Rectal smooth muscle tissue (tissue), 1 donor: ENCODE measurements at regions not wholly inside any gene's neighbourhood (a gene's known extent, or its start where the extent isn't known, plus 50 kb on each side); places are given as distances from the start of the nearest gene placed in this dataset.

Experiments
- H3K27ac ChIP-seq: one replicate; pipeline ENCODE4 v1.7.0; 2013; ENCODE audit warnings: low read depth, low read length, inconsistent platforms
- H3K27me3 ChIP-seq: one replicate; pipeline ENCODE4 v1.7.0; 2013; ENCODE audit warnings: low read length; ENCODE audit not compliant: control insufficient read depth, insufficient read depth
- H3K36me3 ChIP-seq: one replicate; pipeline ENCODE4 v1.7.0; 2013; ENCODE audit warnings: low read length; ENCODE audit not compliant: control insufficient read depth, insufficient read depth
- H3K4me1 ChIP-seq: one replicate; pipeline ENCODE4 v1.7.0; 2013; ENCODE audit warnings: low read length; ENCODE audit not compliant: control insufficient read depth, insufficient read depth
- H3K4me3 ChIP-seq: one replicate; pipeline ENCODE4 v1.7.0; 2013; ENCODE audit warnings: low read length
- H3K9ac ChIP-seq: one replicate; pipeline ENCODE4 v1.7.0; 2013; ENCODE audit warnings: low read length

DNA sequence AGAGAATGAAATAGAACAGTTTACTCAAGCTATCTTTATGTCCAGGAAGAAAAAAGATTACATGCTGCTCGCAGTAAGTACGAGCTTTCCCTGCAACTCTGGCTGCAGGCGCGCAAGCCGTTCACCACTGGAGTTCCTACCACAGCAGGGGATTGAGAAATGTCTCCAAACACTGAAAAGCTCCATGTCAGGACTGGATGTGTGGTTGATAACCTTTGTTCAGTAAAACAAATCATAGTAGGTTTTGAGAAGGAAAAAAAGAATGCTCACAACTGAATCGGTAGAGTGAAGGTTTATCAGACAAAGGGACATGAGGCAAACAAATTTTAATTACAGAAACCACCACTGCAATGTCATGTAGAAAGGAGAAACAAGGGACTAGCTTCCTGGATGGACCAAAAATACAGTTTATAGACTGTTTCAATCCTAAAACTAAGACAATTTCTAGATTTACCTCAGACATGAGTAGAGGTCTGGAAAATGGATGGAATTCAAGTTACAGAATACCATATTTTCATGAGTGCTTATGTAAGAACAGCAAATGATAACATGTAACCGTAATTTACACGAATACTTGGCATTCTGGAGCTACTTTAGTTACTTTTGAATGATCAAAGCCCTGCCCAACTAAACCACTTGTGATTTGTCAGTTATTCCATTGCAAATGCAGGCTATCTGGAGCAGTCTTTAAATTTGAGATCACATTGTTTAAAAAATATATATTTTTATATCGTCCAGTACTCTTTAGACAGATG, 471.1 kb downstream of the SHQ1 start:
- H3K27me3 ChIP-seq: no peaks in the 10 kb centered on the region
- H3K27ac ChIP-seq: no peak overlapping the region
- peaks cover 5% of the 10 kb centered on the region for H3K36me3 ChIP-seq
- peaks cover 6% of the 10 kb centered on the region for H3K4me1 ChIP-seq
- H3K9ac ChIP-seq: no peak overlapping the region
- no peak overlapping the region for H3K4me3 ChIP-seq

DNA sequence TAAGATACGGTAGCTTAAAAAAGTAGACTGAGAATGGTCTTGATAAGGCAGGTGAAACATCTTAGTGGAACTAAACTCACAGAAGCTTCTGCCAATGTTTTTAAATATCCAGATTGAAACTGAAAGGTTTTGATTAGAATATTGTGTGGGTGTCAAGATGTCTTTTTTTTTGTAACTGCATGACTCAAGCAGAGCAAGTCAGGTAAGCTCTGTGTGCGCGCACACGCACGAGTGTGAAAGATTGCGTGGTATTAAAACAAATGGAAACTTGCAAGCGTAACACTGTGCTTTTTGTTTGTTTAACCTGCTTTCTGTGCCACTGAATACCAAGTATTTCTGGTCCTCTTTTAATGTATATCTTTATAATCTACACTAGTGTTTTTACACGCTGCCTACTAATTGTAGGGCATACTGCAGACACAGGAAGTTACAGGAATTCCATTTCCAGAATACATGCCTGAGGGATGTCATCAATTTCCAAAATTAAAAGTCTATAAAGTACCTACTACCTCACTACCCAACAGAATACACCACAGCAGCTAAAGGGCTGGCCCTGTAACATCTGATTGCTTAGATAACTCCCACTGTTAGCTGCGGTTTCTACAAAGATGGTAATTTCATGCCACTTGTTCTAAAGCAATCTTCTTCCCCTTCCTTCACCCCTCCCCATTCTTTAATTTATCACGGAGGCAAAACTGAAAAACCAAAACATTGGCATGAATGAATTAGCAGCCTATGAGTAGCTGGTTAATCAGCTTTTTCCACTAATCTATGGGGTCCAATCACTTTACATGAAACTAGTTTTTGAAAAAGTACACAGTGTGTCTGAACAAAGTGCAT, 472.8 kb downstream of the SHQ1 start:
- Histone ChIP-seq H3K36me3 (peaks cover 5% of the 10 kb centered on the region), H3K4me3 (no peak overlapping the region), H3K9ac (no peak overlapping the region), H3K4me1 (peaks cover under 1% of the 10 kb centered on the region), H3K27ac (no peak overlapping the region), H3K27me3 (no peaks in the 10 kb centered on the region)

DNA sequence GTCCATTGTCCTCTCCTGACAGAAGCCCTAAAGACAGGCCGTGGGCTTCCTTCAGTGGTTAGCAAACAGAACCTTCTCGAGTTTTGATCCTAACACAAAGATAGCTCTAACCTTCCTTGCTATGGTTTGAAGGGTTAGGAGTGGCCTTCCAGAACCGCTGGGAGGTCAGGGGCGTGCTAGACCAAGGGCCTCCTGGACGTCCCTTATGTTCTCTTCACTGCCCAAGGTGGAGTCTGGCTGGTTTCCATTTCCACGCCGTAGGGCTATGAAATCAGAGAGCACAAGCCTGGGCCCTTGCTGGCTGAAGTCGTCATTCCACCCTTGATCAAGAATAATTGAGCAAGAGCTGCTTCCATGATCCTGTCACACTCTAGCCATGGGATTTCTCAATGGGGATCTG, 475.1 kb downstream of the SHQ1 start:
- H3K4me1 ChIP-seq: no peaks in the 10 kb centered on the region
- no peak overlapping the region for H3K27ac ChIP-seq
- no peak overlapping the region for H3K4me3 ChIP-seq
- no peak overlapping the region for H3K9ac ChIP-seq
- no peaks in the 10 kb centered on the region for H3K27me3 ChIP-seq
- H3K36me3 ChIP-seq: peaks cover 1% of the 10 kb centered on the region

DNA sequence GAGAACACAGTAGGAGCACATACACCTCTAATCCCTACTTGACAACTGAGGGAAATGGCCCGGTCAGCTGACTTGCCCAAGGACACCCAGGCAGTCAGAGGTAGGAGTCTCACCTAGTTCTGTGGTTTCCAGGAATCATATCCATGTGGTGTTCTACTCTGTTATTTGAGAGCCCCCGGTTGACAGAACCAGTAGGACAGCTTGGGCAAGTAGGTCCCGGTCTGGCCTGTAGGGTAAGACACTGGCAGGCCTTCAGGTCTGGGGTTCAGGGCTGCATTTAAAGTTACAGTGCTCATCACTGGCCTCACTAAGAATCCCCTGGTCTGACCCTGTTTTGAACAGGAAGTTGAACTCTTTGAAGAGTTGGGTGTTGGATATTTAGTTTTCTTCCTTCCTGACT, 476.1 kb downstream of the SHQ1 start:
- Histone ChIP-seq H3K36me3 (no peaks in the 10 kb centered on the region), H3K27ac (no peak overlapping the region), H3K27me3 (no peaks in the 10 kb centered on the region), H3K4me1 (no peaks in the 10 kb centered on the region), H3K9ac (no peak overlapping the region), H3K4me3 (no peak overlapping the region)

DNA sequence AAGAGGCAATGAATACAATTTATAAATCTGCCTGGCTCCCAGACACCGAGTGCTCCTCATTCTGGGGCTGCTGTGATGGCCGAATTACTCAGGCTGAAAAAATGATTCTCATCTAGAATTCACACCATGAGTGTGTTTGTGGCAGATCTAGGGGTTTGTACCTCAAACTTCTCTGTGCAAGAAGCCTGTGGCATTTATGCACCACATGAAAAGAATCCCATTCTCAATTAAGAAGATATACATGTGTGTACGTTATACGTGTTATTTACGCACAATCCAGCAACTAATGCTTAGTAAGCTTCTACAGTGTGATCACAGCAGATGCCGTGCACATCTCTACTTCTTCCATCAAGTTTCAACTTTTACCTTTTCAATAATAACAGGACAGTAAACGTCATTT, 476.8 kb downstream of the SHQ1 start:
- H3K27ac ChIP-seq: no peak overlapping the region
- no peaks in the 10 kb centered on the region for H3K27me3 ChIP-seq
- no peak overlapping the region for H3K4me3 ChIP-seq
- H3K36me3 ChIP-seq: no peaks in the 10 kb centered on the region
- no peaks in the 10 kb centered on the region for H3K4me1 ChIP-seq
- H3K9ac ChIP-seq: no peak overlapping the region

DNA sequence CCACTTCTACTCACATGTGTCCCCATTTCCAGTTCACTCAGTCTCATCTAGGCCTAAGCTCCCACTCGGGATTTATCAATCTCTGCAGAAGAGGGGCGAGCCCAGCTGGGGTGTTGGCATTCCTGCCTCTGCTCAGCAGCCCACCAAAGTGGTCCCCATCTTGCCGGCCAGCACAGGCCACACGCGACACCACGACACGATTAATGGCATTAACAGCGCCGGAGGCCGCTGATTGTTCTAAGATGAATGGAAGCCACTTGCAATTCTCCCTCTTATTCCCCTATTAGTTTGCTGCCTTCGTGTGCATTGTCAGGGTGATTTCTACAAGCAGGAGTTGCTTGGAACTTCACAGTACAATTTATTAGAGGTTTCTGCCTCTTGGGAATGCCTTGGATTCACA, 477.3 kb downstream of the SHQ1 start:
- no peak overlapping the region for H3K4me3 ChIP-seq
- no peaks in the 10 kb centered on the region for H3K27me3 ChIP-seq
- H3K27ac ChIP-seq: no peak overlapping the region
- H3K36me3 ChIP-seq: no peaks in the 10 kb centered on the region
- no peaks in the 10 kb centered on the region for H3K4me1 ChIP-seq
- no peak overlapping the region for H3K9ac ChIP-seq

DNA sequence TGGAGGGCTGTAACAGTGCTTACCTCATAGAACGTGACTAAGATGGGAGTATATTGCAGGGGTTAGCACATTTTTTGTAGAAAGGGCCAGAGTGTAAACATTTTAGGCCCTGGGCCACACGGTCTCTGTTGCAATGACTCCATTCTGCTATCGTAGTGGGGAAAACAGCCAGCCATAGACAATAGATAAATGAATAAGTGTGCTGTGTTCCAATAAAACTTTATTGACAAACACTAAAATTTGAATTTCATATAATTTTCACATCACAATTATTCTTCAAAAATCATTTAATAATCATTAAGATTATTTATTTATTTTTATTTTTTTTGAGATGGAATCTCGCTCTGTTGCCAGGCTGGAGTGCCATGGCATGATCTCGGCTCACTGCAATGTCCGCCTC, 478.6 kb downstream of the SHQ1 start:
- Histone ChIP-seq H3K4me1 (no peaks in the 10 kb centered on the region), H3K36me3 (no peaks in the 10 kb centered on the region), H3K9ac (no peak overlapping the region), H3K27ac (no peak overlapping the region), H3K4me3 (no peak overlapping the region), H3K27me3 (no peaks in the 10 kb centered on the region)

DNA sequence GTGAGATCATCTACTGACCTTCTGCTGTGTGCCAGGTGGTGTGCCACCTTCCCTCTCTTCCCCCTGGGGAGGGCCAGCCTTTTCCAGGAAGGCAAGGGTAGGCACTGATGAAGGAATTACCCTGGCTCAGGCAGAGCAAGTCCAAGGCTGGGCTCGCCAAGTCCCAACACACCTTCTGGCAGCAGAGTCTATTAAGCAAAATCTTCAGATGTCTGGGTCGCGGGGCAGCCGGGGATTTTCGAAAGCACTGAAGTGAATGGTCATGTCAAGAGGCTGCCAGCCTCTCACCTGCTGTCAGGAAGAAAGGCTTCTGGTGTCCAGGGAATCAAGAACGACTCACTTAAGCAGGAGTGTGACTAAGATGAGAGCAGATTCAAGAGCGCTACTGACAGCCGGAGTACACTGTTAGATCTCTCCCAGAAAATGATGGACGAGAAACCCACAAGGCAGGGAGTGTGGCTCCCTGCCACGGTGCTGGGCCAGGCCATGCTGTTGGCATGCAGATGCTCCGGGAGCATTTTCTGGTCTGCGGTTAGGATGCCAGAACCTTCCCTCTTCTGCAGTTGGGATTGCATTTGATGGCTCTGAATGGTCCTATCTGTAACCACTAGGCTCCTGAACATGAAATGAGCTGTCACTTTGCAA, 479.8 kb downstream of the SHQ1 start:
- H3K36me3 ChIP-seq: no peaks in the 10 kb centered on the region
- no peak overlapping the region for H3K27ac ChIP-seq
- H3K4me3 ChIP-seq: no peak overlapping the region
- no peaks in the 10 kb centered on the region for H3K4me1 ChIP-seq
- H3K9ac ChIP-seq: no peak overlapping the region
- no peaks in the 10 kb centered on the region for H3K27me3 ChIP-seq

DNA sequence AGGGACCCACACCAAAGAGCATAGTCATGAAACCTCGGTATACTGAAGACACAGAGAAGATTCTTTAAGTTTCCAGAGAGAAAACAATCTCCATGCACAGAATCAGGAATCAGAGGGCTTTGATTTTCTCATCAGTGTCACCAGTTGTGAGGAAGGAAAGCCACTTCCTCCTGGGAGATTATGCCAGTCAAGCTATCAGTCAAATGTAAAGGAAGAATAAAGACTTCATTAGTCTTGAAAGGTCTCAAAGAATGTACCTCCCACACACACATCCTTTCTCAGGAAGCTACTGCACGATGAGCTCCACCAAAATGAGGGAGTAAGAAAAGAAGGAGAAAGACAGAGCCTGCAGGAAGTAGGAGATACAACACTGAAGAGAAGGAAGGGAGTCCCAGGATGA, 486.3 kb downstream of the SHQ1 start:
- Histone ChIP-seq H3K4me3 (no peak overlapping the region), H3K27ac (no peak overlapping the region), H3K27me3 (no peaks in the 10 kb centered on the region), H3K36me3 (no peaks in the 10 kb centered on the region), H3K4me1 (no peaks in the 10 kb centered on the region), H3K9ac (no peak overlapping the region)

DNA sequence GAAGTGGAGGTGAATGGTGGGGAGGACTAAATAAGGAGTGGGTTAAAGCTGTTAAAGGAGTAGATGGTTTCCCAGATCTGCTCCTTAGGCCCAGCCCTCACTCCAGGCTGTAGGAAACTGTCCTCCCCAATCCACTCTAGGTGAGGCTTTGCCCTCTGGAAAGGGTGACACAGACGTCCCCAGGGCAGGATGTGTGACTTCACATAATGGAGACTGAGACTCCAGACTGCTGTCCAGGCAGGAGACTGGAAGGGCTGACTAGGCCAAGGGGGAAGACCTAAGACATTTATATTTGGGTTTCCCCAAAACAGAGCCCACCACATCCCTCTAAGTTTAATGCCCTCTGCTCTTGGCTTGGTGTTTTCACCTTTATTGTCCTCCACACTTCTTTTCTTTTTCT, 488.5 kb downstream of the SHQ1 start:
- Histone ChIP-seq H3K4me1 (no peaks in the 10 kb centered on the region), H3K27ac (no peak overlapping the region), H3K36me3 (no peaks in the 10 kb centered on the region), H3K9ac (no peak overlapping the region), H3K4me3 (no peak overlapping the region), H3K27me3 (no peaks in the 10 kb centered on the region)

DNA sequence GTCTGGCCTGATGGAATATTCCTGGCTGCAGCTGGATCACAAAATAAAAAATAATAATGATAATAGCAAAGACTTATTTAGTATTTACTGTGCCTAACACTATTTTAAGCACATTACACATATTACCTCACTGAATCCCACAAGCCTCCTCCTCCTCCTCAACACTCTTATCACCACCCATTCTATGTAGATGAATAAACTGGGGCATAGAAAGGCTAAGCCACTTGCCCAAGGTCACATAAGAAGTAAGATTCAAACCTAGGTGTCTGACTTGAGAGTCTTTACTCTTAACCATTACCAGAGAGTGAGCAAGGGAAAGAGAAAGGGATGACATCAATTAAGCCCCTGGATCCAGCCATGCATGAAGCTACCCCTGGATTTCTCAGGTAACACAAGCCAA, 493.1 kb downstream of the SHQ1 start:
- no peaks in the 10 kb centered on the region for H3K36me3 ChIP-seq
- no peaks in the 10 kb centered on the region for H3K27me3 ChIP-seq
- H3K27ac ChIP-seq: no peak overlapping the region
- H3K9ac ChIP-seq: no peak overlapping the region
- no peak overlapping the region for H3K4me3 ChIP-seq
- no peaks in the 10 kb centered on the region for H3K4me1 ChIP-seq

DNA sequence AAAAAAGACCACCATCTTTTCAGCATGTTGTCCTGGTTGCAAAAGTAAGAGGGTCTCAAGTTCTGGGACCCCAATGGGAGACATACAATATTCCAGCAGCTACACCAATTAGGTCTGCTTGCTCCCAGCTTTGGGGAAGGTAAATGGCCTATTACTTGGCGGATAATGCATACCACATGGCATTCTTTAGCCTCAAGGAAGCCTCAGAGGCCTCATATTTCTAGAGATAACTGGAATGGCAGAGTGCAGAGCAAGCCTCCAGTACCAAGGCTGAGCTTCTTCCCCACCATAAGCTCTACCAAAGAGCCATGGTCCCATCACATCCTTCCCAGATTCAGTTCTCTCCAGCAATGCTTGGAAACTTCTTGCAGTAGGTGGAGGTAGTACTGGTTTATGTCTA, 493.8 kb downstream of the SHQ1 start:
- H3K27ac ChIP-seq: no peak overlapping the region
- H3K36me3 ChIP-seq: no peaks in the 10 kb centered on the region
- H3K4me3 ChIP-seq: no peak overlapping the region
- H3K4me1 ChIP-seq: no peaks in the 10 kb centered on the region
- H3K9ac ChIP-seq: no peak overlapping the region
- no peaks in the 10 kb centered on the region for H3K27me3 ChIP-seq
